Breast epithelium (tissue), 4 donors: ENCODE measurements at regions not wholly inside any gene's neighbourhood (a gene's known extent, or its start where the extent isn't known, plus 50 kb on each side); places are given as distances from the start of the nearest gene placed in this dataset.

Source experiments
- DNase-seq, 2 donors: peaks; one replicate each; pipeline ENCODE4 v3.0.0-alpha.2; 2019; ENCODE audit warnings: low spot score in 2 of 2
- H3K27ac ChIP-seq, 2 donors: fragments of 200-600 bp; sonication (generic) in 1 of 2; one replicate each; pipeline ENCODE4 v1.5.1; 2016 to 2019; ENCODE audit warnings: mild to moderate bottlenecking in 1 of 2
- H3K27me3 ChIP-seq, 2 donors: fragments of 200-600 bp; sonication (generic) in 1 of 2; one replicate each; pipeline versions ENCODE4 v1.5.1 to v1.6.0; 2017 to 2019; ENCODE audit warnings: control low read depth in 1 of 2, mild to moderate bottlenecking in 1 of 2
- H3K36me3 ChIP-seq: fragments of 200-600 bp; one replicate; pipeline ENCODE4 v1.5.1; 2019
- H3K4me1 ChIP-seq, 2 donors: fragments of 200-600 bp; sonication (generic); one replicate each; pipeline ENCODE4 v1.5.1; 2016 to 2019; ENCODE audit warnings: control low read depth in 1 of 2
- H3K4me3 ChIP-seq, 3 donors: fragments of 200-600 bp; sonication (generic); 1 replicate in 2 of 3; 2 replicates in 1 of 3; pipeline ENCODE4 v1.5.1; 2016 to 2019; ENCODE audit warnings: mild to moderate bottlenecking in 3 of 3, moderate library complexity in 2 of 3
- H3K9me3 ChIP-seq, 2 donors: fragments of 200-600 bp; sonication (generic) in 1 of 2; one replicate each; pipeline ENCODE4 v1.5.1; 2016 to 2019; ENCODE audit warnings: control low read depth in 1 of 2
- CTCF ChIP-seq, 3 donors: fragments of 450-650 bp; IDR thresholded peaks; one replicate each; pipeline ENCODE4 v1.5.1; 2016 to 2017; ENCODE audit warnings: antibody characterized with exemption in 3 of 3, mild to moderate bottlenecking in 3 of 3, moderate library complexity in 3 of 3
- POLR2A ChIP-seq: fragments of 450-650 bp; IDR thresholded peaks from one replicate; pipeline ENCODE4 v1.6.1; 2016; ENCODE audit warnings: antibody characterized with exemption, mild to moderate bottlenecking, moderate library complexity
- POLR2AphosphoS5 ChIP-seq, 3 donors: sonication (generic); formaldehyde crosslinking; IDR thresholded peaks; one replicate each; pipeline ENCODE4 v1.6.1; 2017; ENCODE audit warnings: antibody characterized with exemption in 3 of 3
- intact Hi-C: fragments of 100-400 bp; cut with DNase I; formaldehyde crosslinking; loops from one replicate; pipeline ENCODE4 v1.15.1; 2023; ENCODE audit warnings: low total_unique reads

- intact Hi-C loops, result no loop called here
- DNase-seq, result peak in 1 of 2 donors; percentile 29
- TF ChIP-seq CTCF (IDR thresholded peaks at IDR 0.05) (peak; percentile 55 to 76 (median 66)), POLR2A (no peak), POLR2AphosphoS5 (IDR thresholded peaks at IDR 0.05) (no peak)
- no peaks in the 10 kb centered on the region for H3K36me3 ChIP-seq
- peak overlapping the region; percentile 34 to 59 (median 41) for H3K4me3 ChIP-seq
- H3K27ac ChIP-seq, result no peak overlapping the region
- no peaks in the 10 kb centered on the region for H3K9me3 ChIP-seq
- H3K27me3 ChIP-seq, result no peaks in the 10 kb centered on the region
- H3K4me1 ChIP-seq, result no peaks in the 10 kb centered on the region
Measured at GRCh38 chr14:53306267-53306721, 153.2 kb upstream of the DDHD1 start.

GRCh38 chr14:53304726-53305381 lies 151.7 kb upstream of the DDHD1 start:
- intact Hi-C loops, result no loop called here
- H3K27ac ChIP-seq, result no peak overlapping the region
- H3K4me1 ChIP-seq, result no peaks in the 10 kb centered on the region
- no peak for DNase-seq
- no peak for TF ChIP-seq POLR2A
- no peak for TF ChIP-seq CTCF (IDR thresholded peaks at IDR 0.05)
- TF ChIP-seq POLR2AphosphoS5 (IDR thresholded peaks at IDR 0.05), result no peak
- H3K4me3 ChIP-seq, result no peak overlapping the region
- no peaks in the 10 kb centered on the region for H3K9me3 ChIP-seq
- H3K36me3 ChIP-seq, result no peaks in the 10 kb centered on the region
- H3K27me3 ChIP-seq, result no peaks in the 10 kb centered on the region

- no peaks in the 10 kb centered on the region for H3K9me3 ChIP-seq
- intact Hi-C loops, result no loop called here
- no peaks in the 10 kb centered on the region for H3K36me3 ChIP-seq
- TF ChIP-seq POLR2AphosphoS5 (IDR thresholded peaks at IDR 0.05) (no peak), CTCF (IDR thresholded peaks at IDR 0.05) (peak; percentile 48 to 62 (median 61)), POLR2A (no peak)
- no peaks in the 10 kb centered on the region for H3K4me1 ChIP-seq
- no peaks in the 10 kb centered on the region for H3K27me3 ChIP-seq
- no peak overlapping the region for H3K27ac ChIP-seq
- no peak for DNase-seq
- no peak overlapping the region for H3K4me3 ChIP-seq
Measured at GRCh38 chr14:53295985-53296582, 143.0 kb upstream of the DDHD1 start.

- Histone ChIP-seq H3K36me3 (no peaks in the 10 kb centered on the region), H3K9me3 (no peaks in the 10 kb centered on the region), H3K4me1 (no peaks in the 10 kb centered on the region), H3K4me3 (no peak overlapping the region), H3K27me3 (no peaks in the 10 kb centered on the region), H3K27ac (no peak overlapping the region)
- intact Hi-C loops, result no loop called here
- DNase-seq, result no peak
- TF ChIP-seq CTCF (IDR thresholded peaks at IDR 0.05) (no peak), POLR2A (no peak), POLR2AphosphoS5 (IDR thresholded peaks at IDR 0.05) (no peak)
Measured at GRCh38 chr14:53295372-53295771, 142.2 kb upstream of the DDHD1 start.

GRCh38 chr14:53286301-53286700 lies 133.2 kb upstream of the DDHD1 start:
- no peak overlapping the region for H3K4me3 ChIP-seq
- no peaks in the 10 kb centered on the region for H3K4me1 ChIP-seq
- TF ChIP-seq POLR2AphosphoS5 (IDR thresholded peaks at IDR 0.05) (no peak), CTCF (IDR thresholded peaks at IDR 0.05) (no peak), POLR2A (no peak)
- no peaks in the 10 kb centered on the region for H3K36me3 ChIP-seq
- no peak for DNase-seq
- intact Hi-C loops, result no loop called here
- no peaks in the 10 kb centered on the region for H3K27me3 ChIP-seq
- H3K9me3 ChIP-seq, result peaks cover 0 to 11% of the 10 kb centered on the region in 2 donors
- H3K27ac ChIP-seq, result no peak overlapping the region
